ENCODE measurements at regions not wholly inside any gene's neighbourhood (a gene's known extent, or its start where the extent isn't known, plus 50 kb on each side); places are given as distances from the start of the nearest gene placed in this dataset.

- Histone ChIP-seq H3K36me3 (ENCODE audit: control insufficient read depth in 2 of 2, insufficient read depth in 1 of 2, low read length in 2 of 2) (no peaks in the 10 kb centered on the region), H3K4me1 (ENCODE audit: control insufficient read depth, insufficient read depth, low read length) (0 out of 2 replicates have a peak, but pooled peaks cover 2% of the 10 kb centered on the region), H3K9me3 (ENCODE audit: control insufficient read depth, insufficient read depth, low read depth, low read length) (no peaks in the 10 kb centered on the region), H3K27ac (ENCODE audit: extremely low read depth, low read depth, low read length) (no peak overlapping the region), H3K4me3 (ENCODE audit: low read depth, low read length) (no peak overlapping the region)
- CTCF ChIA-PET, result no interaction called here
- TF ChIP-seq BCL11A (tag by site-specific recombination; IDR thresholded peaks at IDR 0.05; ENCODE audit: low read depth) (no peak), ZSCAN16 (tag by site-specific recombination; IDR thresholded peaks at IDR 0.05) (no peak), ZNF174 (tag by site-specific recombination; IDR thresholded peaks at IDR 0.05) (no peak), SCRT1 (tag by site-specific recombination; IDR thresholded peaks at IDR 0.05; ENCODE audit: borderline replicate concordance) (no peak), ZNF510 (tag by site-specific recombination; IDR thresholded peaks at IDR 0.05; ENCODE audit: insufficient replicate concordance) (no peak), PRDM2 (tag by site-specific recombination; IDR thresholded peaks at IDR 0.05; ENCODE audit: borderline replicate concordance) (no peak), ZNF707 (tag by site-specific recombination; IDR thresholded peaks at IDR 0.05) (no peak), ZNF221 (tag by site-specific recombination; IDR thresholded peaks at IDR 0.05; ENCODE audit: borderline replicate concordance) (no peak), ZNF701 (tag by site-specific recombination; IDR thresholded peaks at IDR 0.05) (no peak), ZNF274 (IDR thresholded peaks at IDR 0.05; ENCODE audit: low read length) (no peak), ZNF274 (tag by site-specific recombination; IDR thresholded peaks at IDR 0.05; ENCODE audit: borderline replicate concordance) (no peak), ZNF157 (tag by site-specific recombination; IDR thresholded peaks at IDR 0.05) (no peak), PRDM6 (tag by site-specific recombination; IDR thresholded peaks at IDR 0.05) (no peak), ZNF10 (tag by site-specific recombination; IDR thresholded peaks at IDR 0.05) (no peak), ZNF302 (tag by site-specific recombination; IDR thresholded peaks at IDR 0.05; ENCODE audit: low read depth) (no peak), YY1 (tag by site-specific recombination; IDR thresholded peaks at IDR 0.05) (no peak), ZNF658 (tag by site-specific recombination; IDR thresholded peaks at IDR 0.05) (no peak), ZNF416 (tag by site-specific recombination; IDR thresholded peaks at IDR 0.05) (no peak)
- TF ChIP-seq, protein P1, sequence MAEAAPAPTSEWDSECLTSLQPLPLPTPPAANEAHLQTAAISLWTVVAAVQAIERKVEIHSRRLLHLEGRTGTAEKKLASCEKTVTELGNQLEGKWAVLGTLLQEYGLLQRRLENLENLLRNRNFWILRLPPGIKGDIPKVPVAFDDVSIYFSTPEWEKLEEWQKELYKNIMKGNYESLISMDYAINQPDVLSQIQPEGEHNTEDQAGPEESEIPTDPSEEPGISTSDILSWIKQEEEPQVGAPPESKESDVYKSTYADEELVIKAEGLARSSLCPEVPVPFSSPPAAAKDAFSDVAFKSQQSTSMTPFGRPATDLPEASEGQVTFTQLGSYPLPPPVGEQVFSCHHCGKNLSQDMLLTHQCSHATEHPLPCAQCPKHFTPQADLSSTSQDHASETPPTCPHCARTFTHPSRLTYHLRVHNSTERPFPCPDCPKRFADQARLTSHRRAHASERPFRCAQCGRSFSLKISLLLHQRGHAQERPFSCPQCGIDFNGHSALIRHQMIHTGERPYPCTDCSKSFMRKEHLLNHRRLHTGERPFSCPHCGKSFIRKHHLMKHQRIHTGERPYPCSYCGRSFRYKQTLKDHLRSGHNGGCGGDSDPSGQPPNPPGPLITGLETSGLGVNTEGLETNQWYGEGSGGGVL (tag by site-specific recombination; IDR thresholded peaks at IDR 0.05), result no peak
- POLR2A ChIA-PET, result no interaction called here
These were observed 225.6 kb downstream of the NFKBIZ start for GRCh38 chr3:102074946-102075345.

Data from HEK293 (cell line).